Transverse colon (tissue), 3 donors: ENCODE measurements at regions not wholly inside any gene's neighbourhood (a gene's known extent, or its start where the extent isn't known, plus 50 kb on each side); places are given as distances from the start of the nearest gene placed in this dataset.

Experiments
- POLR2A ChIP-seq: fragments of 450-650 bp; IDR thresholded peaks from one replicate; pipeline ENCODE4 v1.6.1; 2016; ENCODE audit warnings: antibody characterized with exemption, mild to moderate bottlenecking, moderate library complexity
- TF ChIP-seq, protein P1 (sequence below), 5 experiments: fragments of 200-600 bp in 3 of 5; fragments of 450-650 bp in 2 of 5; sonication (generic) in 3 of 5; IDR thresholded peaks; 1 replicate in 2 of 5; 2 replicates in 3 of 5; pipeline ENCODE4 v1.5.1; 2016 to 2017; ENCODE audit warnings: antibody characterized with exemption in 5 of 5, inconsistent platforms in 3 of 5, mild to moderate bottlenecking in 2 of 5, moderate library complexity in 1 of 5

DNA sequence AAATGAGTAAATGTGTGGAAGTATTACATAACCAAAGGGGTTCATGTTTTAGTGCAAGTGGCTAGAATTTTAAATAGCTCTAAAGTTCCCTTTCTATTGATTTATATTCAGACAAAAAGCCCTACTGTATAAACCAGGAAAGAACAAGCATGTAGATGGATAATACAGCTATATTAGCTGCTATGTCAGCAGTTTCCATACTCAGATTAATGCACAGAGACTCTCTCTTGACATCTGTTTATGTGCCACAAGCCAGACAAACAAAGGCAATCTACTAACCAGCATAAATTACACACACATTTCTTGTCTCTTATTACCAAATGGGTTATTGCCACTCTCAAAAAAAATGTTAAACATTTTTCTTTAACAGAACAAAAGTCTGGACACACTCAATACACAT, 760.1 kb upstream of the NECTIN3 start:
- TF ChIP-seq, protein P1, sequence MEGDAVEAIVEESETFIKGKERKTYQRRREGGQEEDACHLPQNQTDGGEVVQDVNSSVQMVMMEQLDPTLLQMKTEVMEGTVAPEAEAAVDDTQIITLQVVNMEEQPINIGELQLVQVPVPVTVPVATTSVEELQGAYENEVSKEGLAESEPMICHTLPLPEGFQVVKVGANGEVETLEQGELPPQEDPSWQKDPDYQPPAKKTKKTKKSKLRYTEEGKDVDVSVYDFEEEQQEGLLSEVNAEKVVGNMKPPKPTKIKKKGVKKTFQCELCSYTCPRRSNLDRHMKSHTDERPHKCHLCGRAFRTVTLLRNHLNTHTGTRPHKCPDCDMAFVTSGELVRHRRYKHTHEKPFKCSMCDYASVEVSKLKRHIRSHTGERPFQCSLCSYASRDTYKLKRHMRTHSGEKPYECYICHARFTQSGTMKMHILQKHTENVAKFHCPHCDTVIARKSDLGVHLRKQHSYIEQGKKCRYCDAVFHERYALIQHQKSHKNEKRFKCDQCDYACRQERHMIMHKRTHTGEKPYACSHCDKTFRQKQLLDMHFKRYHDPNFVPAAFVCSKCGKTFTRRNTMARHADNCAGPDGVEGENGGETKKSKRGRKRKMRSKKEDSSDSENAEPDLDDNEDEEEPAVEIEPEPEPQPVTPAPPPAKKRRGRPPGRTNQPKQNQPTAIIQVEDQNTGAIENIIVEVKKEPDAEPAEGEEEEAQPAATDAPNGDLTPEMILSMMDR (IDR thresholded peaks at IDR 0.05), result no peak
- no peak for TF ChIP-seq POLR2A
